Activated T-cell treated with anti-CD3 and anti-CD28 coated beads, Interleukin-2, amount 50 U/mL, for 4 hours (primary cell): ENCODE measurements at regions not wholly inside any gene's neighbourhood (a gene's known extent, or its start where the extent isn't known, plus 50 kb on each side); places are given as distances from the start of the nearest gene placed in this dataset.

ENCODE experiments used
- ATAC-seq, 2 donors: fragments of 200-7000 bp; cut with Tn5 transposase; one replicate each; pipeline ENCODE4 v1.10.0; 2021
- DNase-seq: peaks from one replicate; pipeline ENCODE4 v3.0.0-alpha.2; 2020
- H3K27me3 Mint-ChIP-seq: one replicate; pipeline ENCODE4 v1.8.0; 2021; ENCODE audit warnings: low read depth, mixed read lengths
- H3K36me3 Mint-ChIP-seq: one replicate; pipeline ENCODE4 v1.8.0; 2022; ENCODE audit warnings: mixed read lengths; ENCODE audit not compliant: insufficient read depth
- H3K4me1 Mint-ChIP-seq: one replicate; pipeline ENCODE4 v1.8.0; 2021; ENCODE audit warnings: low read depth, mixed read lengths
- H3K4me3 Mint-ChIP-seq: one replicate; pipeline ENCODE4 v1.8.0; 2021; ENCODE audit warnings: mild to moderate bottlenecking, moderate library complexity, mixed read lengths
- H3K9me3 Mint-ChIP-seq: one replicate; pipeline ENCODE4 v1.8.0; 2021; ENCODE audit warnings: mixed read lengths

- H3K9me3 Mint-ChIP-seq, result no peaks in the 10 kb centered on the region
- no peak for DNase-seq
- ATAC-seq, result no peak
- no peaks in the 10 kb centered on the region for H3K36me3 Mint-ChIP-seq
- no peak overlapping the region for H3K4me3 Mint-ChIP-seq
- H3K27me3 Mint-ChIP-seq, result peaks cover 9% of the 10 kb centered on the region
- H3K4me1 Mint-ChIP-seq, result no peaks in the 10 kb centered on the region
These were observed 83.0 kb upstream of the CLDN18 start for GRCh38 chr3:137926991-137927390.

GRCh38 chr3:137930976-137931375 is 79.0 kb upstream of the CLDN18 start:
- ATAC-seq, result no peak
- H3K4me1 Mint-ChIP-seq, result no peaks in the 10 kb centered on the region
- no peak for DNase-seq
- no peak overlapping the region for H3K4me3 Mint-ChIP-seq
- H3K36me3 Mint-ChIP-seq, result no peaks in the 10 kb centered on the region
- peaks cover 8% of the 10 kb centered on the region for H3K27me3 Mint-ChIP-seq
- no peaks in the 10 kb centered on the region for H3K9me3 Mint-ChIP-seq

GRCh38 chr3:137938876-137939275 is 71.1 kb upstream of the CLDN18 start:
- Mint-ChIP-seq H3K4me1 (no peaks in the 10 kb centered on the region), H3K9me3 (no peaks in the 10 kb centered on the region), H3K36me3 (no peaks in the 10 kb centered on the region), H3K27me3 (peaks cover 3% of the 10 kb centered on the region), H3K4me3 (no peak overlapping the region)
- DNase-seq, result no peak
- no peak for ATAC-seq

GRCh38 chr3:137944593-137944992 is 65.4 kb upstream of the CLDN18 start:
- Mint-ChIP-seq H3K9me3 (no peaks in the 10 kb centered on the region), H3K4me1 (no peaks in the 10 kb centered on the region), H3K4me3 (no peak overlapping the region), H3K27me3 (no peaks in the 10 kb centered on the region), H3K36me3 (no peaks in the 10 kb centered on the region)
- no peak for DNase-seq
- ATAC-seq, result no peak

- no peak overlapping the region for H3K4me3 Mint-ChIP-seq
- DNase-seq (peak; percentile 31), ATAC-seq (peak in 1 of 2 donors; percentile 46)
- no peaks in the 10 kb centered on the region for H3K27me3 Mint-ChIP-seq
- no peaks in the 10 kb centered on the region for H3K9me3 Mint-ChIP-seq
- H3K4me1 Mint-ChIP-seq, result no peaks in the 10 kb centered on the region
- H3K36me3 Mint-ChIP-seq, result no peaks in the 10 kb centered on the region
These were observed 63.5 kb upstream of the CLDN18 start for GRCh38 chr3:137946356-137946973.

GRCh38 chr3:137947117-137947516 is 62.8 kb upstream of the CLDN18 start:
- ATAC-seq (no peak), DNase-seq (no peak)
- Mint-ChIP-seq H3K36me3 (no peaks in the 10 kb centered on the region), H3K4me1 (no peaks in the 10 kb centered on the region), H3K9me3 (no peaks in the 10 kb centered on the region), H3K4me3 (no peak overlapping the region), H3K27me3 (no peaks in the 10 kb centered on the region)

GRCh38 chr3:137948400-137949072 is 61.4 kb upstream of the CLDN18 start:
- Mint-ChIP-seq H3K4me3 (no peak overlapping the region), H3K9me3 (no peaks in the 10 kb centered on the region), H3K27me3 (no peaks in the 10 kb centered on the region), H3K4me1 (no peaks in the 10 kb centered on the region), H3K36me3 (no peaks in the 10 kb centered on the region)
- ATAC-seq (no peak), DNase-seq (no peak)

GRCh38 chr3:137958636-137959035 is 51.3 kb upstream of the CLDN18 start:
- H3K36me3 Mint-ChIP-seq, result no peaks in the 10 kb centered on the region
- peaks cover 9% of the 10 kb centered on the region for H3K27me3 Mint-ChIP-seq
- H3K4me3 Mint-ChIP-seq, result no peak overlapping the region
- ATAC-seq (no peak), DNase-seq (no peak)
- H3K4me1 Mint-ChIP-seq, result no peaks in the 10 kb centered on the region
- peaks cover 15% of the 10 kb centered on the region for H3K9me3 Mint-ChIP-seq
